ENCODE measurements at regions not wholly inside any gene's neighbourhood (a gene's known extent, or its start where the extent isn't known, plus 50 kb on each side); places are given as distances from the start of the nearest gene placed in this dataset.

GRCh38 chr10:3685384-3685783 is 99.6 kb downstream of the KLF6 start:
- Histone ChIP-seq H3K27ac (ENCODE audit: low read depth, low read length) (no peak overlapping the region), H3K27me3 (ENCODE audit: control insufficient read depth, insufficient read depth, low read length) (no peaks in the 10 kb centered on the region), H3K9me3 (ENCODE audit: control insufficient read depth, insufficient read depth, low read length) (no peaks in the 10 kb centered on the region), H3K4me3 (ENCODE audit: low read depth, low read length) (no peak overlapping the region)
- CTCF ChIA-PET: no interaction called here
- POLR2A ChIA-PET: no interaction called here
- no peak for TF ChIP-seq CTCF (IDR thresholded peaks at IDR 0.05; ENCODE audit: low read depth, low read length)
- DNase-seq (ENCODE audit: low read depth, low spot score): no peak

- no peaks in the 10 kb centered on the region for H3K9me3 ChIP-seq (ENCODE audit: control insufficient read depth, insufficient read depth, low read length)
- no peak overlapping the region for H3K27ac ChIP-seq (ENCODE audit: low read depth, low read length)
- no peak for TF ChIP-seq CTCF (IDR thresholded peaks at IDR 0.05; ENCODE audit: low read depth, low read length)
- no peak for DNase-seq (ENCODE audit: low read depth, low spot score)
- no peaks in the 10 kb centered on the region for H3K27me3 ChIP-seq (ENCODE audit: control insufficient read depth, insufficient read depth, low read length)
- ChIA-PET CTCF (no interaction called here), POLR2A (no interaction called here)
- no peak overlapping the region for H3K4me3 ChIP-seq (ENCODE audit: low read depth, low read length)
These were observed 100.1 kb downstream of the KLF6 start for GRCh38 chr10:3684891-3685290.

DNA sequence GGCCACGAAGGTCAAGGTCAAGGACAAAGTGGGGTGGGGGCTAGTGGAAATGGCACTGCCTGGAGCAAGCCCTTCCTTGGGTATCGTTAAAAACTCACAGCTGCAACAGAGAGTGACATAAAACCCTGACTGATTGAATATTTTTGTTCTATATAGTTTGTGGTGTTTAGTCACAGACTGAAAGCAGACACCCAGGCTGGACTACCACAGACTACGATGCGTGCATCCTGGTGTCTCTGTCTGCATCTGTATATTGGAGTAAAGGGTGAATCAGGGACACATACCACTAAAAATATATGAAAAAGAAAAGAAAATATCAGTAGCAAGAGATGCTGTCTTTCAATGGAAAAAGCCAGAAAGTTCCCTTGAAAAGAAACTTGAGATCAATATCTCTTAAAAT is 101.4 kb downstream of the KLF6 start:
- H3K9me3 ChIP-seq (ENCODE audit: control insufficient read depth, insufficient read depth, low read length): no peaks in the 10 kb centered on the region
- H3K27me3 ChIP-seq (ENCODE audit: control insufficient read depth, insufficient read depth, low read length): no peaks in the 10 kb centered on the region
- H3K27ac ChIP-seq (ENCODE audit: low read depth, low read length): no peak overlapping the region
- DNase-seq (ENCODE audit: low read depth, low spot score): no peak
- POLR2A ChIA-PET: no interaction called here
- CTCF ChIA-PET: no interaction called here
- no peak for TF ChIP-seq CTCF (IDR thresholded peaks at IDR 0.05; ENCODE audit: low read depth, low read length)
- no peak overlapping the region for H3K4me3 ChIP-seq (ENCODE audit: low read depth, low read length)

GRCh38 chr10:3682745-3683144 is 102.3 kb downstream of the KLF6 start:
- TF ChIP-seq CTCF (IDR thresholded peaks at IDR 0.05; ENCODE audit: low read depth, low read length): no peak
- DNase-seq (ENCODE audit: low read depth, low spot score): no peak
- POLR2A ChIA-PET: no interaction called here
- CTCF ChIA-PET: no interaction called here
- Histone ChIP-seq H3K9me3 (ENCODE audit: control insufficient read depth, insufficient read depth, low read length) (no peaks in the 10 kb centered on the region), H3K27me3 (ENCODE audit: control insufficient read depth, insufficient read depth, low read length) (no peaks in the 10 kb centered on the region), H3K4me3 (ENCODE audit: low read depth, low read length) (no peak overlapping the region), H3K27ac (ENCODE audit: low read depth, low read length) (no peak overlapping the region)

DNA sequence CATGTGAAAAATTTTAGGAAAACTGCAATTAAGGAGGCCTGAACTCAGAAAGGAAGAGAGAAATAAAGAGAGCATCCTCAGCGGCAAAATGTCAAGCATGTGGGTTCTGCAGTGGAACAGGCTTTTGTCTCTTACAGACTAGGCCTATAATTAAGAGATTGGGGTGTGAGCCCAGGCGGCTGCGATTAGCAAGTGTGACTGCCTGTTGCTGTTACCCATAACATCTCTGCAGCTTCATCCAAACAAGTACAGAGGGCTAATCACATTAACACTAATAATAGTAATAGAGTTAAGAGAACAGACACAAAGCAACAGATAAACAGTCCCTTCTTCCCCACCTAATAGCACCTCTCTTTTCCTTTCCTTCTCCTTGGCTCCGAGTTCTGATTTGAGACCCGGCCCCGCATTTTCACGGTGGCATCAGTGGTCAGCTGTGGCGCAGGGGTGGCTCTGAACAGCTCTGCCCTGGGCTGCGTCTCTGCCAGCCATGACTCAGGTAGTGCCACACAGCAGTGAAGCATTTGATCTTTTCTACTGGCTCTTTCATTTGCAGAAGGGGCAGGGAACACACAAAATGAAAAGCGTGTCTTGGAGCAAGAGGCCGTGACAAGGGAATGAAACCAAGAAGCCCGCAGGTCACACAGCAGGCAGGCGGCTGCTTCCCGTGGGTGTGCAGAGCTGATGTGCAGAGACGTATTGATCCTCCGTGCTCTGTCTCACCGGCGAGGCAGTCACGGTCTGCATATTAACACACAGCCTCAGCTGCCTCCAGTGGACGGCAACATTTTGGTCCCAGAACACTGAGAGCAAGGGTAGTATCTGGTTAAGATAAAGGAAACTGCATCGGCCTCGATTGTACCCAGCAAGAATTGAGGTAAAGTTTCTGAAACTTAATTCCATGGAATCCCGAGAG is 103.1 kb downstream of the KLF6 start:
- no peaks in the 10 kb centered on the region for H3K9me3 ChIP-seq (ENCODE audit: control insufficient read depth, insufficient read depth, low read length)
- DNase-seq (ENCODE audit: low read depth, low spot score): no peak
- ChIA-PET CTCF (no interaction called here), POLR2A (no interaction called here)
- no peak overlapping the region for H3K4me3 ChIP-seq (ENCODE audit: low read depth, low read length)
- no peak for TF ChIP-seq CTCF (IDR thresholded peaks at IDR 0.05; ENCODE audit: low read depth, low read length)
- H3K27ac ChIP-seq (ENCODE audit: low read depth, low read length): no peak overlapping the region
- H3K27me3 ChIP-seq (ENCODE audit: control insufficient read depth, insufficient read depth, low read length): no peaks in the 10 kb centered on the region

Measured in AG04450 (cell line).